Type B pancreatic cell (in vitro differentiated cells): ENCODE measurements at regions not wholly inside any gene's neighbourhood (a gene's known extent, or its start where the extent isn't known, plus 50 kb on each side); places are given as distances from the start of the nearest gene placed in this dataset.

Source experiments
- DNase-seq: peaks from one replicate; pipeline ENCODE4 v3.0.0; 2021; ENCODE audit warnings: mixed read lengths; ENCODE audit not compliant: unreplicated experiment; ENCODE audit errors: extremely low spot score
- H3K27ac Mint-ChIP-seq: 2 replicates; pipeline ENCODE4 v1.8.0; 2021; ENCODE audit warnings: mild to moderate bottlenecking, mixed read lengths
- H3K27me3 Mint-ChIP-seq: 2 replicates; pipeline ENCODE4 v1.8.0; 2021; ENCODE audit warnings: mixed read lengths
- H3K36me3 Mint-ChIP-seq: 2 replicates; pipeline ENCODE4 v1.8.0; 2021; ENCODE audit warnings: mixed read lengths
- H3K4me1 Mint-ChIP-seq: one replicate; pipeline ENCODE4 v1.8.0; 2021; ENCODE audit warnings: mixed read lengths; ENCODE audit not compliant: unreplicated experiment
- H3K4me3 Mint-ChIP-seq: 2 replicates; pipeline ENCODE4 v1.8.0; 2021; ENCODE audit warnings: mild to moderate bottlenecking, mixed read lengths
- H3K9me3 Mint-ChIP-seq: 2 replicates; pipeline ENCODE4 v1.8.0; 2021; ENCODE audit warnings: mixed read lengths
- TF ChIP-seq, protein P1 (sequence below): fragments of 200-600 bp; sonication (generic); conservative IDR thresholded peaks from 2 replicates; pipeline ENCODE4 v1.5.0; 2021; ENCODE audit warnings: antibody characterized with exemption, mild to moderate bottlenecking

DNA sequence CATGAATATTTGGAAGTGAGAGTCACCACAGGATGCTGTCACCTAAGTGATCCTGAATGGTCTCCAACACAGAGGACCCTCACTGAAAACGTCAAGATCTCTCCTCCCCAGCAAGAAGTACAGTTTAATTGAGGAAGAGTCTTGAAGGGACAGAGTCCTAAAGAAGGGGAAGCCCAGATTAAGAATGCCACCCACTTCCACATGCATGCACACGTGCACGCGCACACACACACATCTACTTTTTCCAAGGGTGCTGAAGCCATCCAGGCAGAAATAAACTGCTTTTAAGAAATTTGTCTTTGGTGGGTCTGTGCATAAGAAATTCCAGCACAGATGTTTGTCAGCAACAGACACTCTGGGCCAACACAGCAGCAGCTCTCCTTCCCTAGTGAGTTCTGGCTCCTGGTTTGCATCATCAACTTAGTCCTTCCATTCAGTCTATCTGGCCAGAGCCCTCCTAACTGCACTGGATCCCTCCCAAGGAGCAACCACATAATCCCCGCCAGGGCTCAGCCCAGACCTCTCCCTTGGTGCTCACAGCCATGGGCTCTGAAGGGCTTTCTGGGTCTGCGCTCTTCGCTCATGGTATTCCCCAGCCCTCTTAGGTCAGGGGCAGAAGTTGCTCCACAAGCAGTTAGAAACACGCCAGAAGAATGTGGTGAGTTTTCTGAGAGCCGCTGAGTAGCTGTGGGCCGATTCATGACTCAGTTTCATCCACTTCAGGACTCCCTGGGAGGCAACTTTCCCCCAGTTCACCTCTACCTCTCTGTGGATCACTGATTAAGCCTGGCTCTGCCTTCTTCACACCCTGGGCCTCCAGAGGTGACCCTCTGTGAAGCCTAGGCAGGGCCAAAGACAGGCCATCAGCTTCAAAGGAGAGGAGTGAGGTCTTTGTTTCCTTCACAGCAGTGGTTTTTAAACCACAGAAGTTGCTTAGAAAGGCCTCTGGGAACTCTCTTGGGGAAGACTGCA is 132.6 kb upstream of the LIPC start:
- Mint-ChIP-seq H3K27ac (no peak overlapping the region), H3K27me3 (no peaks in the 10 kb centered on the region), H3K4me1 (peaks cover 6% of the 10 kb centered on the region), H3K36me3 (no peaks in the 10 kb centered on the region), H3K9me3 (peaks cover 12% of the 10 kb centered on the region), H3K4me3 (no peak overlapping the region)
- no peak for DNase-seq
- TF ChIP-seq, protein P1, sequence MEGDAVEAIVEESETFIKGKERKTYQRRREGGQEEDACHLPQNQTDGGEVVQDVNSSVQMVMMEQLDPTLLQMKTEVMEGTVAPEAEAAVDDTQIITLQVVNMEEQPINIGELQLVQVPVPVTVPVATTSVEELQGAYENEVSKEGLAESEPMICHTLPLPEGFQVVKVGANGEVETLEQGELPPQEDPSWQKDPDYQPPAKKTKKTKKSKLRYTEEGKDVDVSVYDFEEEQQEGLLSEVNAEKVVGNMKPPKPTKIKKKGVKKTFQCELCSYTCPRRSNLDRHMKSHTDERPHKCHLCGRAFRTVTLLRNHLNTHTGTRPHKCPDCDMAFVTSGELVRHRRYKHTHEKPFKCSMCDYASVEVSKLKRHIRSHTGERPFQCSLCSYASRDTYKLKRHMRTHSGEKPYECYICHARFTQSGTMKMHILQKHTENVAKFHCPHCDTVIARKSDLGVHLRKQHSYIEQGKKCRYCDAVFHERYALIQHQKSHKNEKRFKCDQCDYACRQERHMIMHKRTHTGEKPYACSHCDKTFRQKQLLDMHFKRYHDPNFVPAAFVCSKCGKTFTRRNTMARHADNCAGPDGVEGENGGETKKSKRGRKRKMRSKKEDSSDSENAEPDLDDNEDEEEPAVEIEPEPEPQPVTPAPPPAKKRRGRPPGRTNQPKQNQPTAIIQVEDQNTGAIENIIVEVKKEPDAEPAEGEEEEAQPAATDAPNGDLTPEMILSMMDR: no peak

DNA sequence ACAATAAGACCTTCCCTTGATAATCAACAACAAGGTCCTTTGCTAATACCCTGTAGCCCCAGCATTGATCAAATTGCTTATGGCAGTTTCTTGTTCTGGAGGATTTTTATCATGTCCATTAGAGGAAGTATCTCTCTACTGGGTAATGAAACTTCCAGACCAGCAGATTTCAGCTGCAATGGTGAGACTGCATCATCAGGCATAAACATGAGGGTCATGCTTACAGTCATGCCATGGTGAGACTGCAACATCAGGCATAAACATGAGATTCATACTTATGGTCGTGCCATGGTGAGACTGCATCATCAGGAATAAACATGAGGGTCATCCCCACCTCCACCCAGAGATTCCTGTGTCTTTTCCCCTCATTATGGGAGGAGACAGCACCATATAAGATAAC is 129.0 kb upstream of the LIPC start:
- H3K9me3 Mint-ChIP-seq: peaks cover 12% of the 10 kb centered on the region
- no peaks in the 10 kb centered on the region for H3K36me3 Mint-ChIP-seq
- peaks cover 12% of the 10 kb centered on the region for H3K4me1 Mint-ChIP-seq
- TF ChIP-seq, protein P1: no peak
- no peaks in the 10 kb centered on the region for H3K27me3 Mint-ChIP-seq
- H3K4me3 Mint-ChIP-seq: no peak overlapping the region
- no peak overlapping the region for H3K27ac Mint-ChIP-seq
- DNase-seq: no peak

DNA sequence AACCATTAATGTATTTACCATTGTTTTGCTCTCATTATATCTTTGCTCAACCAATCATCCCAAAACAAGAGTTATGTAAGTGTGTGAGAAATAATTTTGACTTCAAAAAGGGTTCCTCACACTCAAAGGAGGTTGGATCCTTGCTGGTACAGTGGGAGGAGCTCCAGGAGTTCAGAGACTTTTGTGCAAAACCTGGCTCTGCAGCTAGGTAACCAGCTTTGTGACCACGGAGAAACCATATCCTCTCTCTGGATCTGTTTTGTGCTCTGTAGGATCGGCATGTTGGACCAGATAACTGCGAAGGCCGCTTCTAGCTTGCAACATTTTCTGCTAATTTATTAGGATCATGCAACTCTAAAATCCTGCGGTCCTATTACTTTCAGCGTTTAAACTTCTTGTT is 128.6 kb upstream of the LIPC start:
- H3K27me3 Mint-ChIP-seq: no peaks in the 10 kb centered on the region
- H3K4me3 Mint-ChIP-seq: no peak overlapping the region
- TF ChIP-seq, protein P1: no peak
- no peak for DNase-seq
- peaks cover 12% of the 10 kb centered on the region for H3K4me1 Mint-ChIP-seq
- peaks cover 12% of the 10 kb centered on the region for H3K9me3 Mint-ChIP-seq
- H3K36me3 Mint-ChIP-seq: no peaks in the 10 kb centered on the region
- H3K27ac Mint-ChIP-seq: no peak overlapping the region

DNA sequence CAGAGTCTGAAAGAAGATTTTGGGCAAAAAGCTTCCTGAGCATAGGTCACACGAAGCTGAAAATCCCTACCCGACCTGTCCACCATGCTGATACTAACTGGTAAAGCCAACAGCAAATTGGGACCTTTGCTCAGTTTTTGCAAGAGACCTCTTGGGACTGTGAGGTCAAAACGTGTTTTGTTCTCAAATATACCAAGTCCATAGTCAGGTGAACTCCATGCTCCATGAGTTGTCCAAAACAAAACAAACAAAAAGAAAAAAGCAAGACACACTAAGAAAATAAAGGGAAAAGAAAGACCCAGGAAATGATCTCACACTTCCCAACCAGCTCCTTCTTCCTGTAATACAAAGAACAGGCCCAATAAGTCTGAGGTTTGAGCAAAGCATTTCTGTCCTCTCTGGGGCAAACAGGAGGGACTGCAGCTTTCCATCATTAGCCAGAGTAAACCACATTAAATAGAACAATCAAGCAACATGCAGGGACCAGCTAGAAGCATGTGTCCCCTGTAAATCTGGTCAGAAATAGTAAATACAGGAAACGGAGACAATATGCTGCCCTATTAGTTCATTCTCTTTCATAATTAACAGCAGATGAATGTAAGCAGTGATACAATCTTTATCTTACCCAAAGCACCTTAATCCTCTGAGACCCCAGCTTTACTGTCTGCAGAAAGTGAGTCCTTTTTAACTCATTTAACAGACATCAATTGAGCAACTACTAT is 125.0 kb upstream of the LIPC start:
- H3K27ac Mint-ChIP-seq: no peak overlapping the region
- no peaks in the 10 kb centered on the region for H3K9me3 Mint-ChIP-seq
- no peaks in the 10 kb centered on the region for H3K36me3 Mint-ChIP-seq
- TF ChIP-seq, protein P1: no peak
- DNase-seq: no peak
- H3K4me1 Mint-ChIP-seq: peaks cover 12% of the 10 kb centered on the region
- H3K27me3 Mint-ChIP-seq: no peaks in the 10 kb centered on the region
- no peak overlapping the region for H3K4me3 Mint-ChIP-seq

DNA sequence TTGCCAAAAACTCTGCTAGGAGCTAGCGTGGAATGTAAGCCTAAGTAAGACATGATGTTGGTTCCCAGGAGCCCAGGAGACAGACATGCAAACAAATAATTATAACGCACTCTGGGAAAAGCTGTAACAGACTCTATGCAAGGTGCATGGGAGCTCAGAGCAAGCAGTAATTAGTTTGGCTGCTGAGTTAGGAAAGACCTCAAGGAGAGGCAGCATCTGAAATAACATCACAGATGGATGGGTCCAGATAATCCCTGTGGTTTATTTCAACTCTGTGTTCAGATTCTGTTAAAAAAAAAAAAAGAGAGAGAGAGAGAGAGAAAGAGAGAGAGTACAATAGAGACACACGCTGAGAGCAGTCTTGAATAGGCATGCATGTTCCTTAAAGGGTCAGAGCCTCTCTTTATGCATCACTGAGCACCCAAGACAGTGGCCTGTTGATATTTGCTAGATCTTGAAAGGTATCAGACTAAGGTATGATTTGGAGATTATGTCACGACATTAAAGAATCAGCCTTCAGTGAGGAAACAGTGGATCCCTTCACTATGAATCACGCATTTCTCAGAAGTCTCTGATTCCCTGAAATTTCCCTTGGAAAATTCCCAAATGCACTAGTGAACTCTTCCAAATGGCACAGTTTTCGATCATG is 124.4 kb upstream of the LIPC start:
- no peak overlapping the region for H3K4me3 Mint-ChIP-seq
- H3K4me1 Mint-ChIP-seq: peaks cover 14% of the 10 kb centered on the region
- no peak for DNase-seq
- no peaks in the 10 kb centered on the region for H3K36me3 Mint-ChIP-seq
- H3K9me3 Mint-ChIP-seq: no peaks in the 10 kb centered on the region
- H3K27ac Mint-ChIP-seq: no peak overlapping the region
- TF ChIP-seq, protein P1: no peak
- no peaks in the 10 kb centered on the region for H3K27me3 Mint-ChIP-seq
